Middle frontal gyrus (tissue), 1 donor: ENCODE measurements at regions not wholly inside any gene's neighbourhood (a gene's known extent, or its start where the extent isn't known, plus 50 kb on each side); places are given as distances from the start of the nearest gene placed in this dataset.

Experiments used
- DNase-seq: peaks from one replicate; pipeline ENCODE4 v3.0.0-alpha.2; 2015; ENCODE audit warnings: low spot score; ENCODE audit errors: extremely low spot score

- DNase-seq: no peak
These were observed 177.4 kb downstream of the BTG1 start for GRCh38 chr12:91968076-91968776.

- no peak for DNase-seq
These were observed 178.1 kb downstream of the BTG1 start for GRCh38 chr12:91967590-91967989.

- DNase-seq: no peak
These were observed 179.9 kb downstream of the BTG1 start for GRCh38 chr12:91965781-91966180.

- DNase-seq: no peak
These were observed 181.1 kb downstream of the BTG1 start for GRCh38 chr12:91964501-91964900.

- DNase-seq: no peak
These were observed 186.4 kb downstream of the BTG1 start for GRCh38 chr12:91959220-91959619.

GRCh38 chr12:91958816-91959215 lies 186.8 kb downstream of the BTG1 start:
- DNase-seq: no peak

- DNase-seq: no peak
These were observed 190.9 kb downstream of the BTG1 start for GRCh38 chr12:91954747-91955146.

GRCh38 chr12:91954326-91954725 lies 191.3 kb downstream of the BTG1 start:
- DNase-seq: no peak

GRCh38 chr12:91952916-91953315 lies 192.7 kb downstream of the BTG1 start:
- DNase-seq: no peak

DNA sequence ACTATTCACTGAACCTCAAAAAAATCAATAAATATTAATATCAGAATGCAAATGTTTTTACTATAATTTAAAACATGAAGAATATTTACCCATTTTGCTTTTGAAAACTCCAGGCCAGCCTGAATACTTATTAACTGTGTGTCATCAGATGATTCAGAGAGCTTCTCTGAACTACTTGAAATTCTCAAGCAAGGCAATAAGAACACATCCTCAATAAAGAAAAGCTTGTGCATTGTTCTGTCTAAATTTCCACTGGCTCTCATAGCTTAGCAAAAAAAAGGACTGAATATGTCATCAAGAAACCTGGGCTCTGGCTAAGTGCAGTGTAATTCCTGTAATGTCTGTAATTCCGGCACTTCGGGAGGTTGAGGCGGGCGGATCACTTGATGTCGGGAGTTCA lies 194.1 kb downstream of the BTG1 start:
- DNase-seq: no peak

DNA sequence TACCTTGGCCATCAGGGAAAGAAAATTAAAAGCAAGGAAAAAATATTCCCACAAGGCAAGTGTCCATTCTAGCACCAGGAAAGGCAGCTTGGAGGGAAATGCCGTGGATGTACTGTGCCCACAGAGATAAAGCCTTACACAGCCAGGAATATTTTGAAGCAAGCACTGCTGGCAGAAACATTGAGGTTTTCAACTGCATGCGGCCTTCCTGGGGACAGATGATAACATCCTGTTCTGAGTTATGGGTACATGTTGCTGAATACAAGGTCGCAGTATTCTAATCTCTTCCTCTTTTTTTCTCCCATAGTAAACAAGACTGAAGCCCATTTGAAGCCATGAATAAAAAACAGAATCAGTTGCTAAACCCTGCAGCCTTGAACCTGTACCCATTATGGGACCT lies 197.1 kb downstream of the BTG1 start:
- DNase-seq: no peak

DNA sequence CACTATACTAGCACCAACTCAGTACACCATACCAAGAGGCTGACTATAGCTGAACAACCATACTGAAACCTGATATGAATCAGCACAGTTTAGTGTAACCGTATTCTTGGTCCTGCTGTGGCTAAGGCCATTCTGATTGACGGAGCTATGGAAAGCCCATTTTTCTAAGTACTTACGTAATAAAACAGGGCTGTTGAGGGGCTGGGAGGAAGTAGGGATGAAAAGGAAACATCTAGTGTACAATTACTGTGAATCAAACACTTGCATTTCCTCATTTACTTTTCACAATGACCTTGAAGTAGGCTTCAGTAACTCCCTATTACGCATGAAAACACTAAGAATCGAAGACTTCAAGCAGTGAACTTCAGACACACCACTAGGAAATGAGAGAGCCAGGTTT lies 198.2 kb downstream of the BTG1 start:
- DNase-seq: no peak

DNA sequence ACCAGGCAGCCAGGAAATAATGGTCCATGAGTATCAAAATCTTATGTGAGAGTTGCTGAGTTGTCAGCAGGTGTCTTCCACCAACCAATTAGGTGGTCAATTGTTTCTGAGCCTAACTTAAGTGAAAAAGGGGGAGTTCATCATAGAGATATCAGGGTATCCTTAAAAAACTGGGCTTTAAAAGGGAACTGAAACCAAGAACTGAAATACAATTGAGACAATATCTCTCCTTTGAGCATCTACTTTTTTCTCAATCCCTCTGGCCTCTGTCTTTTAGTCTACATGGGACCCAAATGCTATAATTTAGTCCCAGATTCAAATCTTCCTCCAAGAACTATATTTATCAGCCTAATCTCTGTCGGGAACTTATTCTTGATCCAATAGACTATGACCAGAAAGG lies 201.0 kb downstream of the BTG1 start:
- no peak for DNase-seq

GRCh38 chr12:91940826-91941570 lies 204.6 kb downstream of the BTG1 start:
- DNase-seq: no peak

DNA sequence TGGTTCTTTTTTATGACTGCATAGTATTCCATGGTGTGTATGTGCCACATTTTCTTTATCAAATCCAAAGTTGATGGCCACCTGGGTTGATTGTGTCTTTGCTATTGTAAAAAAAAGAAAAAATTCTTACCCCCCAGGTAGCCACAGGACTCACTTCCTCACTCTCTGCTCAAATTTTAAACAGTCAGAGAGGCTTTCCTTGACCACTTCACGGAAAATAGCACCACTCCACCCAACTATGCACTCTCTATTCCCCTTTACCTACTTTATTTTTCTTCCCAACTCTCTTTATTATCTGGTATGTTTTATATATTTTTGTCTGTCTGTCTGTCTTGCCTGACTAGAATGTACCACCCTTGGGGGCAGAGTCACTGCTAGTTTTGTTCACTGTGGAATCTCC lies 205.3 kb downstream of the BTG1 start:
- no peak for DNase-seq

GRCh38 chr12:91937706-91938105 lies 207.9 kb downstream of the BTG1 start:
- DNase-seq: no peak

GRCh38 chr12:91937009-91937408 lies 208.6 kb downstream of the BTG1 start:
- no peak for DNase-seq

- DNase-seq: no peak
These were observed 210.3 kb downstream of the BTG1 start for GRCh38 chr12:91935296-91935695.

DNA sequence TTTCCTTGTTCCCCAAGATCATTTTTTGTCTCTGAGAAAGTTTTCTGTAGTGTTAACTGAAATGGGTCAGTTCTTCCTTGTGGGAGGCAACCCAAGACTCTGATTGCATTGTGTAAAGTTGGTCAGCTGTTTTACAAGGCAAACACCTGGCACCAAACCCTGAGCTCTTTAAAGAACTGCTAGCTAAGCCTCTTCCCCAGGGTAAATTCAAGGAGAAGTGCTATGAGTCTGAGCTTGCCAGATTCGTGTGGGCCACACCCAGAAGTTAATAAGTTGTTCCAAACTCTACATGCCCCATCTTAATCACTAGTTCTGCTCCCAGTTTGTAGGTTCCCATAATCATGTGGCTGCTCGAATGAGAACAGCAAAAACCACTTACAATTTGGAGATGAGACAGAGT lies 214.5 kb downstream of the BTG1 start:
- no peak for DNase-seq

DNA sequence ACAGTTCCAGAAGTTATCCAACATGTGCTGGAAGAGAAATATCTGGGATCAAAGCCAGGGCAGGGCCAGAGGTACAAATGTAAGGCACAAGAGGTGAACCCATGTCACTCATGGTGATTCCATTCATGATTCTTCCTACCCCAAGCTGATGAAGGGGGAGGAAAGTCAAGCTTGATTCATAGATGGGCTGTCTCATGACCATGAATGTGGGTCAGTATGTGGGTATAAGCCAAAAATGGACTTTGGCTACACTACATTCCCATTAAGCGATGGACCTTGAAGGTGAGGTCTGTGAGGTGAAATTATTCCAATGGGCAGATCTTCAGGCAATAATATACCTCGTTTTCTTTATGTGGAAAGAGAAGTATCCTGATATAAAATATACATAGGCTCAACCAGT lies 217.1 kb downstream of the BTG1 start:
- no peak for DNase-seq

DNA sequence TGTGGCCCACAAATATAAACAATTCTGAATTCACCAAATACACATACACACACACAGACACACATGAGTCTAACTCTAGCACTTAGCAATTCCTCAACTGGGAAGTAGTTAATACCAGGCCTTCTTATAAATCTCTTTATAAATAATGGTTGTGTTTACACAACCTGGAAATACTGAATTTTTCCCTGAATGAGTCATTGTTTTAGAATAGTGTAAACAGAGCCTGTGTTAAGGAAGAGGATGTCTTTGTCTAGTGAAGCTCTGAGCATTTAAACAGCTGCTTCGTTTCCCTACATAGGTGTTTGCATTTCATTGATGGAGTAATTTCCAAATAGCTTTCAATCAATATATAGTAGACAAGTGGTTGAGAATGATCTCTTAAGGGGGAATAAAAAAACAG lies 218.8 kb downstream of the BTG1 start:
- DNase-seq: no peak

- no peak for DNase-seq
These were observed 220.8 kb downstream of the BTG1 start for GRCh38 chr12:91924827-91925226.

DNA sequence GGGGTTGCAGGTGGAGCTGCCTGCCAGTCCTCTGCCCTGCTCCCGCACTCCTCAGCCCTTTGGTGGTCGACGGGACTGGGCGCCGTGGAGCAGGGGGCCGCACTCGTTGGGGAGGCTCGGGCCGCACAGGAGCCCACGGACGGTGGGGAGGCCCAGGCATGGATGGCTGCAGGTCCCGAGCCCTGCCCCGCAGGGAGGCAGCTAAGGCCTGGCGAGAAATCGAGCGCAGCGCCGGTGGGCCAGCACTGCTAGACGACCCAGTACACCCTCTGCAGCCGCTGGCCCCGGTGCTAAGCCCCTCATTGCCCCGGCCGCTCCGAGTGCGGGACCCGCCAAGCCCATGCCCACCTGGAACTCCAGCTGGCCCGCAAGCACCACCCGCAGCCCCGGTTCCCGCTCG lies 221.8 kb downstream of the BTG1 start:
- no peak for DNase-seq
